Osteoblast (primary cell): ENCODE measurements at regions not wholly inside any gene's neighbourhood (a gene's known extent, or its start where the extent isn't known, plus 50 kb on each side); places are given as distances from the start of the nearest gene placed in this dataset.

ENCODE experiments used
- DNase-seq: peaks from one replicate; pipeline ENCODE4 v3.0.0; 2011; ENCODE audit warnings: low spot score, mixed read lengths; ENCODE audit not compliant: insufficient read length; ENCODE audit errors: missing footprints
- H2AFZ ChIP-seq: 2 replicates; pipeline ENCODE4 v1.6.0; 2011; ENCODE audit warnings: mild to moderate bottlenecking, low read length
- H3K27ac ChIP-seq: 2 replicates; pipeline ENCODE4 v1.5.1; 2011; ENCODE audit warnings: mild to moderate bottlenecking, low read depth, low read length, moderate library complexity
- H3K27me3 ChIP-seq: 2 replicates; pipeline ENCODE4 v1.6.0; 2012; ENCODE audit warnings: mild to moderate bottlenecking, control low read depth, inconsistent platforms, low read length, moderate library complexity; ENCODE audit not compliant: insufficient read depth
- H3K36me3 ChIP-seq: 2 replicates; pipeline ENCODE4 v1.5.1; 2011; ENCODE audit warnings: mild to moderate bottlenecking, low read length, control low read depth, moderate library complexity; ENCODE audit not compliant: insufficient read depth
- H3K4me1 ChIP-seq: 2 replicates; pipeline ENCODE4 v1.5.1; 2011; ENCODE audit warnings: mild to moderate bottlenecking, low read length, control low read depth, moderate library complexity; ENCODE audit not compliant: insufficient read depth
- H3K4me2 ChIP-seq: 2 replicates; pipeline ENCODE4 v1.6.0; 2011; ENCODE audit warnings: mild to moderate bottlenecking, low read length; ENCODE audit not compliant: insufficient read depth
- H3K4me3 ChIP-seq: fragments of 200-600 bp; sonication (generic); 3 replicates; pipeline ENCODE4 v1.5.1; 2012; ENCODE audit warnings: mild to moderate bottlenecking, low read length, inconsistent platforms; ENCODE audit not compliant: insufficient read depth
- H3K79me2 ChIP-seq: 2 replicates; pipeline ENCODE4 v1.6.0; 2012; ENCODE audit warnings: mild to moderate bottlenecking, low read length, control low read depth, inconsistent platforms; ENCODE audit not compliant: insufficient read depth
- H3K9me3 ChIP-seq: 2 replicates; pipeline ENCODE4 v1.5.1; 2011; ENCODE audit warnings: low read depth, low read length, control low read depth
- H4K20me1 ChIP-seq: 2 replicates; pipeline ENCODE4 v1.6.0; 2012; ENCODE audit warnings: mild to moderate bottlenecking, low read length, control low read depth; ENCODE audit not compliant: insufficient read depth
- TF ChIP-seq, protein P1 (sequence below): IDR thresholded peaks from 2 replicates; pipeline ENCODE4 v1.5.1; 2011; ENCODE audit warnings: mild to moderate bottlenecking, low read depth, low read length, moderate library complexity; ENCODE audit errors: extremely low read depth

DNA sequence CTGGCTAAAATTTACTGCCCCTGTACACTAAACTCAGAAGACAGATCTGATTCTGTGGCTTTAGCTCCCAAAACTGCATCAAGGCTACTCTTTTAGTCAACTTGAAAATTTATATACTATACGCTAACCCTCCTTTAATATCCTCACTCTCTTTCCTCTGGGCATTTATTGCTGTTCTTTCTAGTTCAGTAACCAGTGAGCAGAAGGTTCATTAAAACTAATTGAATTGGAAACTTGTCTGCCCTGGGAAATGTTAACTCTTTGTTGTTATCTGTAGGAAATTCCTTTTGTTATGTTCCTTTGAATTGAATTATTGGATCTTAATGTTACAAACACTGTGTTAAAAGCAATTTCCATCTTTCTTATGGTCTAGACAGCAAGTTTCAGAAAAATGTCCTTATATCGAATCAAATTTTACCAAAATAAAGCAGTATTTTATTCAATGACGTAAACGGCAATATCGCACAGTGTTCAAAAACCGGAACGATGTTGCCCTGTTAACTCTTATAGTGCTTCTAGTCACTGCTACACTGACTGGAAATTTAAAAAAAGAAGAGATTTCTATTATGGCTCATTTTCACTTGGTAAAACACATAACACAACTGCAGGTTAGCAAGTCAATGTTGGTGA, 168.3 kb downstream of the NR4A2 start:
- no peak overlapping the region for H3K4me2 ChIP-seq
- no peaks in the 10 kb centered on the region for H3K36me3 ChIP-seq
- no peaks in the 10 kb centered on the region for H3K79me2 ChIP-seq
- no peak overlapping the region for H3K27ac ChIP-seq
- H3K9me3 ChIP-seq, result no peaks in the 10 kb centered on the region
- H4K20me1 ChIP-seq, result no peaks in the 10 kb centered on the region
- H2AFZ ChIP-seq, result no peak overlapping the region
- no peaks in the 10 kb centered on the region for H3K4me1 ChIP-seq
- TF ChIP-seq, protein P1, sequence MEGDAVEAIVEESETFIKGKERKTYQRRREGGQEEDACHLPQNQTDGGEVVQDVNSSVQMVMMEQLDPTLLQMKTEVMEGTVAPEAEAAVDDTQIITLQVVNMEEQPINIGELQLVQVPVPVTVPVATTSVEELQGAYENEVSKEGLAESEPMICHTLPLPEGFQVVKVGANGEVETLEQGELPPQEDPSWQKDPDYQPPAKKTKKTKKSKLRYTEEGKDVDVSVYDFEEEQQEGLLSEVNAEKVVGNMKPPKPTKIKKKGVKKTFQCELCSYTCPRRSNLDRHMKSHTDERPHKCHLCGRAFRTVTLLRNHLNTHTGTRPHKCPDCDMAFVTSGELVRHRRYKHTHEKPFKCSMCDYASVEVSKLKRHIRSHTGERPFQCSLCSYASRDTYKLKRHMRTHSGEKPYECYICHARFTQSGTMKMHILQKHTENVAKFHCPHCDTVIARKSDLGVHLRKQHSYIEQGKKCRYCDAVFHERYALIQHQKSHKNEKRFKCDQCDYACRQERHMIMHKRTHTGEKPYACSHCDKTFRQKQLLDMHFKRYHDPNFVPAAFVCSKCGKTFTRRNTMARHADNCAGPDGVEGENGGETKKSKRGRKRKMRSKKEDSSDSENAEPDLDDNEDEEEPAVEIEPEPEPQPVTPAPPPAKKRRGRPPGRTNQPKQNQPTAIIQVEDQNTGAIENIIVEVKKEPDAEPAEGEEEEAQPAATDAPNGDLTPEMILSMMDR, result no peak
- H3K27me3 ChIP-seq, result no peaks in the 10 kb centered on the region
- DNase-seq, result no peak
- H3K4me3 ChIP-seq, result no peak overlapping the region

DNA sequence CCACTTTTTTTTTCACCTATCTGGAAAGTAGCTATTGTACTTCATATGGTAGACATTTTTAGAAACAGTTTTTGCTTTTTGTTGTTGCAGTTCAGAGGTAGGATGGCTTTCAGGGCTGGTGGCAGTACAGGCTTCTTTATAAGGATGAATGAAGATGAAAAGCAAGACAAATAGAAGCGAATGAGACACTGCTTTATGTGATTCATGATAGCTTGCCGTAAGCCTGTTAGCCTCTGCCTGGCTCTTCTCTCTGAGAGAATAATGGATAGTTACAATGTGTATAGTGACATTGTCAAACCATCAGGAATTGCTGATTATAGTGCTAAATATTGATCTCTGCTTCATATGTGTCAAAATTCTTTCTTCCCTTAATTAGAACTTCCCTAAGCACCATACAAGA, 173.7 kb downstream of the NR4A2 start:
- Histone ChIP-seq H3K4me2 (no peak overlapping the region), H2AFZ (no peak overlapping the region), H4K20me1 (no peaks in the 10 kb centered on the region), H3K79me2 (no peaks in the 10 kb centered on the region), H3K27ac (no peak overlapping the region), H3K4me3 (no peak overlapping the region), H3K27me3 (no peaks in the 10 kb centered on the region), H3K9me3 (no peaks in the 10 kb centered on the region), H3K36me3 (no peaks in the 10 kb centered on the region), H3K4me1 (no peaks in the 10 kb centered on the region)
- TF ChIP-seq, protein P1, result no peak
- no peak for DNase-seq

- TF ChIP-seq, protein P1, result no peak
- no peak overlapping the region for H2AFZ ChIP-seq
- H3K4me3 ChIP-seq, result no peak overlapping the region
- no peak overlapping the region for H3K4me2 ChIP-seq
- no peaks in the 10 kb centered on the region for H3K27me3 ChIP-seq
- H3K9me3 ChIP-seq, result no peaks in the 10 kb centered on the region
- no peak for DNase-seq
- H3K4me1 ChIP-seq, result no peaks in the 10 kb centered on the region
- no peak overlapping the region for H3K27ac ChIP-seq
- no peaks in the 10 kb centered on the region for H3K36me3 ChIP-seq
- no peaks in the 10 kb centered on the region for H3K79me2 ChIP-seq
- H4K20me1 ChIP-seq, result no peaks in the 10 kb centered on the region
These were observed 174.9 kb downstream of the NR4A2 start for GRCh38 chr2:156157670-156158069.

- Histone ChIP-seq H3K4me3 (no peak overlapping the region), H3K36me3 (no peaks in the 10 kb centered on the region), H3K9me3 (no peaks in the 10 kb centered on the region), H3K4me1 (no peaks in the 10 kb centered on the region), H3K27me3 (no peaks in the 10 kb centered on the region), H4K20me1 (no peaks in the 10 kb centered on the region), H3K79me2 (no peaks in the 10 kb centered on the region), H3K4me2 (no peak overlapping the region), H3K27ac (no peak overlapping the region), H2AFZ (no peak overlapping the region)
- DNase-seq, result no peak
- TF ChIP-seq, protein P1, result no peak
These were observed 175.9 kb downstream of the NR4A2 start for GRCh38 chr2:156156580-156156979.
